Stomach (tissue), 4 donors: ENCODE measurements at regions not wholly inside any gene's neighbourhood (a gene's known extent, or its start where the extent isn't known, plus 50 kb on each side); places are given as distances from the start of the nearest gene placed in this dataset.

Experiments used
- CTCF ChIP-seq, 7 experiments: fragments of 450-650 bp in 4 of 7; fragments of 200-600 bp in 3 of 7; sonication (generic) in 3 of 7; IDR thresholded peaks; one replicate each; pipeline ENCODE4 v1.5.1; 2016 to 2019; ENCODE audit warnings: antibody characterized with exemption in 7 of 7, control low read depth in 2 of 7, mild to moderate bottlenecking in 1 of 7
- EP300 ChIP-seq: sonication (generic); formaldehyde crosslinking; IDR thresholded peaks from one replicate; pipeline ENCODE4 v1.6.1; 2017; ENCODE audit warnings: antibody characterized with exemption
- POLR2A ChIP-seq, 4 donors: fragments of 450-650 bp; IDR thresholded peaks; one replicate each; pipeline ENCODE4 v1.6.1; 2016; ENCODE audit warnings: antibody characterized with exemption in 4 of 4, control low read depth in 2 of 4, mild to moderate bottlenecking in 1 of 4, moderate library complexity in 1 of 4
- POLR2AphosphoS5 ChIP-seq, 3 donors: sonication (generic); formaldehyde crosslinking; IDR thresholded peaks; one replicate each; pipeline ENCODE4 v1.6.1; 2016; ENCODE audit warnings: antibody characterized with exemption in 3 of 3

- TF ChIP-seq CTCF (IDR thresholded peaks at IDR 0.05) (no peak), POLR2A (IDR thresholded peaks at IDR 0.05) (no peak), POLR2AphosphoS5 (IDR thresholded peaks at IDR 0.05) (no peak), EP300 (no peak)
Observed at GRCh38 chrX:114508756-114509155, 75.1 kb upstream of the HTR2C start.
